ENCODE measurements at regions not wholly inside any gene's neighbourhood (a gene's known extent, or its start where the extent isn't known, plus 50 kb on each side); places are given as distances from the start of the nearest gene placed in this dataset.
"Not testable (repeated sequence)": the region's sequence is repeated elsewhere in the genome, so short reads cannot be mapped to it uniquely, and the experiment has no call there.

DNA sequence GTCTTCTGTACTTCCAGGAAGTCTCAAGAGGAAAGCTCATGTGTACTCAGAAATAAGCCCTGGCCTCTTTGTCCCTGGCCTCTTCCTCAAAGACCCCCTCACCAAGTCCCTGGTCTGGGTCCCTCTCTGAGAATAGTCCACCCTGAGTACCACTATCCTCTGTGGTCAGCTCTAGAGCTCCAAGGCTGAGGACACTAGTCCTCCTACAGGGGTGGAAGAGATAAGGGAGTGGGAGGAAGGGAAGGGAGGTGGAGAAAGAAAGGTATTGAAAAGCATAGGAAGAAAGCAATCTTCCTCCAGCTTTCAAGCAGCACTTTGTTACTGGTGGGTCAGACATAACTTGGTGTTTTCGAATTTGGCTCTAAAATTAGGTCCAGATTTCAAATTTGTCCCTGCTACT is 181.4 kb downstream of the NRIP1 start:
- Histone ChIP-seq H3K9me3 (ENCODE audit: control insufficient read depth, insufficient read depth, low read depth, low read length) (no peaks in the 10 kb centered on the region), H3K36me3 (ENCODE audit: control insufficient read depth in 2 of 2, insufficient read depth in 1 of 2, low read length in 2 of 2) (no peaks in the 10 kb centered on the region), H3K27ac (ENCODE audit: extremely low read depth, low read depth, low read length) (no peak overlapping the region), H3K4me3 (ENCODE audit: low read depth, low read length) (no peak overlapping the region), H3K4me1 (ENCODE audit: control insufficient read depth, insufficient read depth, low read length) (no peaks in the 10 kb centered on the region)
- no peak for TF ChIP-seq ZXDB (tag by site-specific recombination; IDR thresholded peaks at IDR 0.05)
- no peak for TF ChIP-seq ZNF223 (tag by site-specific recombination; IDR thresholded peaks at IDR 0.05)
- TF ChIP-seq ZNF623 (tag by site-specific recombination; IDR thresholded peaks at IDR 0.05) = no peak
- no peak for TF ChIP-seq ZNF768 (tag by site-specific recombination; IDR thresholded peaks at IDR 0.05)
- TF ChIP-seq KLF9 (tag by site-specific recombination; IDR thresholded peaks at IDR 0.05; ENCODE audit: low read depth) = no peak
- no peak for TF ChIP-seq ZBTB8A (tag by site-specific recombination; IDR thresholded peaks at IDR 0.05)
- CTCF ChIA-PET = no interaction called here
- POLR2A ChIA-PET = no interaction called here

DNA sequence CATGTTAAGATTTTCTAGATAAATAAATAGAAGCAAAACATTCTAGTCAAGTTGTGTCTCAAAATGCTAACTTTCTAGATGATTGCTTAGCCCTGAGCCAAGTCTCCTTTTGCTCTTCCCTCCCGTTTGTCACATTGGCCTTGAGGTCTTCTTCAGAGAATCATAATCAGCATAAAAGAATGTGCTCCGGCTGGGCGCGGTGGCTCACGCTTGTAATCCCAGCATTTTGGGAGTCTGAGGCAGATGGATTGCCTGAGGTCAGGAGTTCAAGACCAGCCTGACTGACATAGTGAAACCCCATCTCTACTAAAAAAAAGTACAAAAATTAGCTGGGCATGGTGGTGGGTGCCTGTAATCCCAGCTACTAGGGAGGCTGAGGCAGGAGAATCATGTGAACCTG is 182.3 kb downstream of the NRIP1 start:
- CTCF ChIA-PET; H3K27ac ChIP-seq (ENCODE audit: extremely low read depth, low read depth, low read length); H3K9me3 ChIP-seq (ENCODE audit: control insufficient read depth, insufficient read depth, low read depth, low read length); H3K4me1 ChIP-seq (ENCODE audit: control insufficient read depth, insufficient read depth, low read length); POLR2A ChIA-PET; H3K36me3 ChIP-seq (ENCODE audit: control insufficient read depth in 2 of 2, insufficient read depth in 1 of 2, low read length in 2 of 2); H3K4me3 ChIP-seq (ENCODE audit: low read depth, low read length): not testable (repeated sequence)

DNA sequence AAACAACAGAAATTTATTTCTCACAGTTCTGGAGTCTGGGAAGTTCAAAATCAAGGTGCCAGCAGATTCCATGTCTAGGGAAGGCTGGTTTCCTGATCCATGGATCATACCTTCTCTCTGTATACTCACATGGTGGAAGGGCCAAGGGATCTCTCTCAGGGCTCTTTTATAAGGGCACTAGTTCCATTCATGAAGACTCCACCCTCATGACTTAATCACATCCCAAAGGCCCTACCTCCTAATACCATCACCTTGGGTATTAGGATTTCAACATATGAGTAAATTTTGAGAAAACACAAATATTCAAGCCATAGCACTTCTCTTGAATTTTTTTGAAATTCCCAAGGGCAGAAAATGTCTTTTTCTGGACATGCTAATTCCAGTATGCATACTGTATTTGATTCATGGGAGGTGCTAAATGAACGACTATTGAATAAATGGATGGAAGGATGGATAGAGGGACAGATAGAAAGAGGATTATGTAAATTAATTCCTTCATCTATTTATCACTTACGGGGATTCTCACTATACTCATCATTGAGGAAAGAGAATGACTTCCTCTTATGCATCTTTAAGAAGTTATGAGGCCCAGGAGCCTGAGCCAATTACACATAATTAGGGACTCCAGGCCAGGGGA is 182.8 kb downstream of the NRIP1 start:
- H3K4me3 ChIP-seq (ENCODE audit: low read depth, low read length) = no peak overlapping the region
- no peaks in the 10 kb centered on the region for H3K9me3 ChIP-seq (ENCODE audit: control insufficient read depth, insufficient read depth, low read depth, low read length)
- POLR2A ChIA-PET = no interaction called here
- TF ChIP-seq, protein P1, sequence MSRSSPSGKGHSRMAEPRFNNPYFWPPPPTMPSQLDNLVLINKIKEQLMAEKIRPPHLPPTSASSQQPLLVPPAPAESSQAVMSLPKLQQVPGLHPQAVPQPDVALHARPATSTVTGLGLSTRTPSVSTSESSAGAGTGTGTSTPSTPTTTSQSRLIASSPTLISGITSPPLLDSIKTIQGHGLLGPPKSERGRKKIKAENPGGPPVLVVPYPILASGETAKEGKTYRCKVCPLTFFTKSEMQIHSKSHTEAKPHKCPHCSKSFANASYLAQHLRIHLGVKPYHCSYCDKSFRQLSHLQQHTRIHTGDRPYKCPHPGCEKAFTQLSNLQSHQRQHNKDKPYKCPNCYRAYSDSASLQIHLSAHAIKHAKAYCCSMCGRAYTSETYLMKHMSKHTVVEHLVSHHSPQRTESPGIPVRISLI (tag by site-specific recombination; IDR thresholded peaks at IDR 0.05) = no peak
- TF ChIP-seq ZNF248 (tag by site-specific recombination; IDR thresholded peaks at IDR 0.05) (no peak), REPIN1 (tag by site-specific recombination; IDR thresholded peaks at IDR 0.05; ENCODE audit: low read depth) (no peak), SP7 (tag by site-specific recombination; IDR thresholded peaks at IDR 0.05) (no peak), ZNF169 (tag by site-specific recombination; IDR thresholded peaks at IDR 0.05) (no peak), ZNF596 (tag by site-specific recombination; IDR thresholded peaks at IDR 0.05) (no peak)
- TF ChIP-seq, protein P2, sequence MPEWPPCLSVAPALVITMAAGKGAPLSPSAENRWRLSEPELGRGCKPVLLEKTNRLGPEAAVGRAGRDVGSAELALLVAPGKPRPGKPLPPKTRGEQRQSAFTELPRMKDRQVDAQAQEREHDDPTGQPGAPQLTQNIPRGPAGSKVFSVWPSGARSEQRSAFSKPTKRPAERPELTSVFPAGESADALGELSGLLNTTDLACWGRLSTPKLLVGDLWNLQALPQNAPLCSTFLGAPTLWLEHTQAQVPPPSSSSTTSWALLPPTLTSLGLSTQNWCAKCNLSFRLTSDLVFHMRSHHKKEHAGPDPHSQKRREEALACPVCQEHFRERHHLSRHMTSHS (tag by site-specific recombination; IDR thresholded peaks at IDR 0.05) = no peak
- CTCF ChIA-PET = interaction anchor here (0.7 to 1.2 kb wide), 3 partner anchors 456 to 603 kb away, joined by 3 to 4 read pairs (median 3); no protein-coding TSS in a partner anchor
- no peaks in the 10 kb centered on the region for H3K4me1 ChIP-seq (ENCODE audit: control insufficient read depth, insufficient read depth, low read length)
- no peak overlapping the region for H3K27ac ChIP-seq (ENCODE audit: extremely low read depth, low read depth, low read length)
- no peaks in the 10 kb centered on the region for H3K36me3 ChIP-seq (ENCODE audit: control insufficient read depth in 2 of 2, insufficient read depth in 1 of 2, low read length in 2 of 2)

- no peaks in the 10 kb centered on the region for H3K9me3 ChIP-seq (ENCODE audit: control insufficient read depth, insufficient read depth, low read depth, low read length)
- POLR2A ChIA-PET = interaction anchor here (1.3 kb wide), 1 partner anchor 221 kb away, joined by 3 read pairs; no protein-coding TSS in a partner anchor
- H3K27ac ChIP-seq (ENCODE audit: extremely low read depth, low read depth, low read length) = no peak overlapping the region
- H3K4me1 ChIP-seq (ENCODE audit: control insufficient read depth, insufficient read depth, low read length) = no peaks in the 10 kb centered on the region
- H3K4me3 ChIP-seq (ENCODE audit: low read depth, low read length) = no peak overlapping the region
- TF ChIP-seq SP7 (tag by site-specific recombination; IDR thresholded peaks at IDR 0.05) = no peak
- TF ChIP-seq GFI1B (tag by site-specific recombination; IDR thresholded peaks at IDR 0.05) = no peak
- TF ChIP-seq IKZF3 (tag by site-specific recombination; IDR thresholded peaks at IDR 0.05) = no peak
- TF ChIP-seq HOXC10 (CRISPR knock-in tag; IDR thresholded peaks at IDR 0.05) = no peak
- CTCF ChIA-PET = interaction anchor here (0.6 to 1.4 kb wide), 4 partner anchors 17 to 804 kb away, joined by 3 to 6 read pairs (median 4); no protein-coding TSS in a partner anchor
- no peaks in the 10 kb centered on the region for H3K36me3 ChIP-seq (ENCODE audit: control insufficient read depth in 2 of 2, insufficient read depth in 1 of 2, low read length in 2 of 2)
Observed at GRCh38 chr21:14880922-14881321, 183.9 kb downstream of the NRIP1 start.
